Endothelial cell of umbilical vein (primary cell): ENCODE measurements at regions not wholly inside any gene's neighbourhood (a gene's known extent, or its start where the extent isn't known, plus 50 kb on each side); places are given as distances from the start of the nearest gene placed in this dataset.

Experiments
- BruUV-seq: library from RNA; stranded (reverse); fragments of 400-500 nt; replicated peaks from 2 replicates; lab custom pipeline; 2021; lab: Mats Ljungman, UMichigan
- CTCF ChIA-PET: fragments of 300-600, 350-600 bp; sonication (Branson Sonifier 250); formaldehyde crosslinking; loops from one replicate; lab custom pipeline; 2021; ENCODE audit warnings: antibody characterized with exemption, inconsistent platforms; lab: Charles Lee
- POLR2A ChIA-PET: fragments of 300-600, 350-600 bp; sonication (Branson Sonifier 250); formaldehyde crosslinking; loops from one replicate; lab custom pipeline; 2021; ENCODE audit warnings: antibody characterized with exemption, inconsistent platforms; lab: Charles Lee
- DNase-seq: peaks from one replicate; pipeline ENCODE4 v3.0.0-alpha.2; 2011; ENCODE audit warnings: low read depth, low spot score
- FAIRE-seq: peaks from 2 replicates; lab custom pipeline; 2011; peaks lifted over from hg19 to GRCh38; lab: Jason Lieb, UNC
- H2AFZ ChIP-seq: 2 replicates; pipeline ENCODE4 v1.6.0; 2012; ENCODE audit warnings: low read depth, low read length, control low read depth, inconsistent platforms
- H3K27ac ChIP-seq: 2 replicates; pipeline ENCODE4 v1.5.1; 2011; ENCODE audit warnings: low read depth, mild to moderate bottlenecking, control low read depth, low read length, moderate library complexity; ENCODE audit not compliant: insufficient read depth
- H3K27me3 ChIP-seq, 2 experiments: 2 replicates each; pipeline versions ENCODE4 v1.6.0 to v1.6.1; 2011; ENCODE audit warnings: low read length in 2 of 2, mixed read lengths in 1 of 2; ENCODE audit not compliant: control insufficient read depth in 2 of 2, insufficient read depth in 2 of 2
- H3K36me3 ChIP-seq, 2 experiments: 2 replicates in 1 of 2; 3 replicates in 1 of 2; pipeline ENCODE4 v1.5.1; 2011; ENCODE audit warnings: low read length in 2 of 2, mild to moderate bottlenecking in 1 of 2, moderate library complexity in 1 of 2; ENCODE audit not compliant: control insufficient read depth in 2 of 2, insufficient read depth in 2 of 2; ENCODE audit errors: extremely low read depth in 1 of 2
- H3K4me1 ChIP-seq: 3 replicates; pipeline ENCODE4 v1.5.1; 2011; ENCODE audit warnings: mild to moderate bottlenecking, low read length; ENCODE audit not compliant: control insufficient read depth, insufficient read depth; ENCODE audit errors: extremely low read depth
- H3K4me2 ChIP-seq: 2 replicates; pipeline ENCODE4 v1.6.1; 2011; ENCODE audit warnings: low read length, control low read depth, mixed read lengths; ENCODE audit not compliant: insufficient read depth
- H3K4me3 ChIP-seq, 3 experiments: fragments of 200-600 bp in 1 of 3; sonication (generic), shearing (Covaris generic) in 1 of 3; replicated peaks in 1 of 3; 2 replicates each; pipeline ENCODE4 v1.5.1; 2011 to 2016; ENCODE audit warnings: control low read depth in 3 of 3, low read length in 3 of 3, mild to moderate bottlenecking in 2 of 3, inconsistent platforms in 1 of 3, low read depth in 1 of 3, moderate library complexity in 1 of 3; ENCODE audit not compliant: insufficient read depth in 1 of 3
- H3K79me2 ChIP-seq: 2 replicates; pipeline ENCODE4 v1.6.0; 2012; ENCODE audit warnings: low read length, inconsistent platforms; ENCODE audit not compliant: control insufficient read depth, insufficient read depth
- H3K9ac ChIP-seq: replicated peaks from 2 replicates; pipeline ENCODE3; 2011; ENCODE audit warnings: low read length, control low read depth; ENCODE audit not compliant: insufficient read depth; ENCODE audit errors: extremely low read depth
- H3K9me1 ChIP-seq: replicated peaks from 3 replicates; pipeline ENCODE4 v1.6.0; 2011; ENCODE audit warnings: mild to moderate bottlenecking, low read length; ENCODE audit not compliant: control insufficient read depth, insufficient read depth; ENCODE audit errors: extremely low read depth
- H3K9me3 ChIP-seq: replicated peaks from 2 replicates; pipeline ENCODE4 v1.5.1; 2012; ENCODE audit warnings: low read length, inconsistent platforms; ENCODE audit not compliant: control insufficient read depth, insufficient read depth
- H4K20me1 ChIP-seq: replicated peaks from 2 replicates; pipeline ENCODE3; 2011; ENCODE audit warnings: mild to moderate bottlenecking, low read length; ENCODE audit not compliant: control insufficient read depth, insufficient read depth; ENCODE audit errors: extremely low read depth
- CTCF ChIP-seq, 2 donors: IDR thresholded peaks; 1 replicate in 1 of 2; 2 replicates in 1 of 2; pipeline ENCODE4 v1.5.1; 2011; ENCODE audit warnings: low read length in 2 of 2, mild to moderate bottlenecking in 2 of 2, moderate library complexity in 2 of 2, control low read depth in 1 of 2, inconsistent platforms in 1 of 2, low read depth in 1 of 2; ENCODE audit not compliant: insufficient read depth in 1 of 2; ENCODE audit errors: extremely low read depth in 1 of 2
- EZH2 ChIP-seq: IDR thresholded peaks from 2 replicates; pipeline ENCODE4 v1.6.1; 2012; ENCODE audit warnings: borderline replicate concordance, low read depth, mild to moderate bottlenecking, moderate library complexity, low read length, inconsistent platforms; ENCODE audit not compliant: severe bottlenecking
- FOS ChIP-seq: IDR thresholded peaks from 2 replicates; pipeline ENCODE4 v1.6.1; 2011; ENCODE audit warnings: mild to moderate bottlenecking, low read length, moderate library complexity, borderline replicate concordance; ENCODE audit not compliant: insufficient read depth
- GATA2 ChIP-seq: IDR thresholded peaks from 2 replicates; pipeline ENCODE4 v1.7.0; 2011; ENCODE audit warnings: low read depth, mild to moderate bottlenecking, moderate library complexity, mixed read lengths, low read length; ENCODE audit not compliant: insufficient read length, insufficient read depth
- JUN ChIP-seq: IDR thresholded peaks from 2 replicates; pipeline ENCODE4 v1.6.1; 2011; ENCODE audit warnings: borderline replicate concordance, low read depth; ENCODE audit not compliant: insufficient read length, insufficient read depth
- MYC ChIP-seq: IDR thresholded peaks from one replicate; pipeline ENCODE4 v1.6.1; 2011; ENCODE audit warnings: mild to moderate bottlenecking, low read depth, low read length
- POLR2A ChIP-seq: IDR thresholded peaks from 2 replicates; pipeline ENCODE4 v1.6.1; 2012; ENCODE audit warnings: low read depth, mild to moderate bottlenecking, control low read depth, low read length
- POLR2AphosphoS5 ChIP-seq: IDR thresholded peaks from 2 replicates; pipeline ENCODE4 v1.6.1; 2012; ENCODE audit warnings: low read depth, mild to moderate bottlenecking, control low read depth, low read length, moderate library complexity; ENCODE audit not compliant: insufficient read depth
- dilution Hi-C: fragments of 300-500 bp; cut with MboI; formaldehyde crosslinking; loops from one replicate; pipeline ENCODE4 v1.15.0; 2019; ENCODE audit warnings: low sequenced_read_pairs; ENCODE audit not compliant: extremely low pct_ligation_motif_present
- intact Hi-C: fragments of 100-400 bp; cut with micrococcal nuclease; formaldehyde crosslinking; loops from one replicate; pipeline ENCODE4 v1.10.0; 2022
- TF ChIP-seq, protein P1 (sequence below): IDR thresholded peaks from 2 replicates; pipeline ENCODE4 v1.6.1; 2011; ENCODE audit not compliant: insufficient read depth, insufficient read length

DNA sequence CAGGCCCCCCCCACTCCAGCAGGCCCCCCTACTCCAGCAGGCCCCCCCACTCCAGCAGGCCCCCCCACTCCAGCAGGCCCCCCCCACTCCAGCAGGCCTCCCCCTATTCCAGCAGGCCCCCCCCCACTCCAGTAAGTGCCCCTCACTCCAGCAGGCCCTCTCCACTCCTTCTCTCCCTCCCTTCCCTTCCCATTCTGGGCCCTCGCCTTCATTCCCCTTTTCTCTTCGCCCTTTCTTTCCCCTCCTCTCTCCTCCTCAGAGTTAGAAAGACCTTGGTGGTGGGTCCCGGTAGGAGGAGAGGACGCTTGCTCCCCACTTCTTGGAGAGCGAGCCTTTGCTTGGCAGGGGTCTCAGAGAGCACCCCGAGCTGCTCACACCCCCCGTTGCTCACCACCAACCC lies 177.0 kb upstream of the TNRC6C start:
- no peaks in the 10 kb centered on the region for H3K4me1 ChIP-seq
- no peaks in the 10 kb centered on the region for H4K20me1 ChIP-seq
- no peaks in the 10 kb centered on the region for H3K36me3 ChIP-seq
- TF ChIP-seq MYC (no peak), CTCF (IDR thresholded peaks at IDR 0.05; ENCODE audit: extremely low read depth in 1 of 2, insufficient read depth in 1 of 2, low read depth in 1 of 2, low read length in 2 of 2) (no peak), EZH2 (no peak), POLR2AphosphoS5 (no peak), JUN (no peak), FOS (no peak), POLR2A (no peak), GATA2 (no peak)
- TF ChIP-seq, protein P1, sequence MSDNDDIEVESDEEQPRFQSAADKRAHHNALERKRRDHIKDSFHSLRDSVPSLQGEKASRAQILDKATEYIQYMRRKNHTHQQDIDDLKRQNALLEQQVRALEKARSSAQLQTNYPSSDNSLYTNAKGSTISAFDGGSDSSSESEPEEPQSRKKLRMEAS: no peak
- FAIRE-seq (no peak), DNase-seq (no peak)
- dilution Hi-C loops: no loop called here
- H3K9ac ChIP-seq: no peak overlapping the region
- H3K9me3 ChIP-seq: no peaks in the 10 kb centered on the region
- H3K27ac ChIP-seq: no peak overlapping the region
- BruUV-seq: no TSS peak
- POLR2A ChIA-PET: no interaction called here
- no peaks in the 10 kb centered on the region for H3K27me3 ChIP-seq
- H3K9me1 ChIP-seq: no peaks in the 10 kb centered on the region
- CTCF ChIA-PET: no interaction called here
- no peak overlapping the region for H3K4me2 ChIP-seq
- H2AFZ ChIP-seq: no peak overlapping the region
- intact Hi-C loops: no loop called here
- no peak overlapping the region for H3K4me3 ChIP-seq
- no peaks in the 10 kb centered on the region for H3K79me2 ChIP-seq
